Heart right ventricle (tissue), 16 donors: ENCODE measurements at regions not wholly inside any gene's neighbourhood (a gene's known extent, or its start where the extent isn't known, plus 50 kb on each side); places are given as distances from the start of the nearest gene placed in this dataset.

Source experiments
- ATAC-seq, 8 donors: fragments of 200-7000 bp; cut with Tn5 transposase; one replicate each; pipeline ENCODE4 v1.9.1; 2020; ENCODE audit warnings: mild to moderate bottlenecking in 8 of 8, moderate library complexity in 8 of 8, moderate number of reproducible peaks in 1 of 8
- DNase-seq, 2 donors: peaks; one replicate each; pipeline ENCODE4 v3.0.0-alpha.2; 2020
- H3K27ac ChIP-seq, 10 donors: fragments of 200-600 bp; sonication (generic) in 2 of 10; one replicate each; pipeline versions ENCODE4 v1.5.0 to v1.8.0; 2020 to 2022; ENCODE audit warnings: mild to moderate bottlenecking in 3 of 10
- H3K27me3 ChIP-seq, 7 donors: fragments of 200-600 bp; one replicate each; pipeline ENCODE4 v1.8.0; 2021 to 2022; ENCODE audit warnings: mild to moderate bottlenecking in 2 of 7
- H3K36me3 ChIP-seq, 9 donors: fragments of 200-600 bp; sonication (generic) in 1 of 9; one replicate each; pipeline versions ENCODE4 v1.5.0 to v1.8.0; 2020 to 2022; ENCODE audit warnings: mild to moderate bottlenecking in 2 of 9
- H3K4me1 ChIP-seq, 9 donors: fragments of 200-600 bp; sonication (generic) in 1 of 9; one replicate each; pipeline versions ENCODE4 v1.5.0 to v1.8.0; 2020 to 2022; ENCODE audit warnings: mild to moderate bottlenecking in 4 of 9
- H3K4me3 ChIP-seq, 10 donors: fragments of 200-600 bp; sonication (generic) in 2 of 10; one replicate each; pipeline versions ENCODE4 v1.5.0 to v1.8.0; 2020 to 2022; ENCODE audit warnings: mild to moderate bottlenecking in 7 of 10, moderate library complexity in 2 of 10
- H3K9me3 ChIP-seq, 11 donors: fragments of 200-600 bp in 10 of 11; sonication (generic) in 2 of 11; one replicate each; pipeline versions ENCODE4 v1.5.0 to v1.8.0; 2013 to 2022; ENCODE audit warnings: mild to moderate bottlenecking in 2 of 11, control low read depth in 1 of 11, moderate library complexity in 1 of 11
- WGBS, 2 donors: extraction: QIAGEN DNeasy Blood & Tissue Kit; methylation state at CpG; one replicate each; pipeline ENCODE4 v1.1.7; 2013; ENCODE audit warnings: inconsistent platforms in 1 of 2; 5-methylcytosine and 5-hydroxymethylcytosine counted together
- intact Hi-C, 10 donors: fragments of 100-400 bp; cut with DNase I; formaldehyde crosslinking; loops; one replicate each; pipeline versions ENCODE4 v1.11.1 to v1.14.2; 2022
- TF ChIP-seq, protein P1 (sequence below), 9 donors: fragments of 200-600 bp; sonication (generic) in 2 of 9; IDR thresholded peaks; one replicate each; pipeline versions ENCODE4 v1.5.0 to v1.8.0; 2021 to 2022; ENCODE audit warnings: antibody characterized with exemption in 9 of 9, mild to moderate bottlenecking in 5 of 9, moderate library complexity in 1 of 9
- donor health status: Arrhythmogenic right ventricular cardiomyopathy.
- donor health status: ischemic (EF 13 %, LVEDD 7.1; RV severe dilation, severe dysfunction).
- donor health status: healthy with polysubstance abuse.
- donor health status: DM: no; HTN: yes; CAD: no.
- donor health status: DM: no; HTN: no; CAD: no.
- donor health status: ischemic (EF 25% LVEDD 6.9; RV normal size, moderate dysfunction).
- donor health status: ischemic (EF 25% LVEDD 5.7; RV mildly dilated, moderate dysfunction).
- donor health status: healthy.
- donor health status: DM: yes; HTN: yes; CAD: no.
- donor health status: Ischemic cardiomyopathy.
- donor health status: ischemic (EF 35%, LVEDD 5.7; RV mildly dilated, moderate dysfunction).
- donor health status: nonischemic (EF 11% LVEDD 7.7; RV severe dilation, severe dysfunction).
- donor health status: DM: yes; HTN: yes; CAD: no.
- donor health status: PGD.
- donor health status: ischemic (EF 29% LVEDD 5.4; RV normal size, mild dysfunction).
- donor health status: nonischemic (EF 23%, LVEDD 6.1; RV moderate dilation, normal function).

DNA sequence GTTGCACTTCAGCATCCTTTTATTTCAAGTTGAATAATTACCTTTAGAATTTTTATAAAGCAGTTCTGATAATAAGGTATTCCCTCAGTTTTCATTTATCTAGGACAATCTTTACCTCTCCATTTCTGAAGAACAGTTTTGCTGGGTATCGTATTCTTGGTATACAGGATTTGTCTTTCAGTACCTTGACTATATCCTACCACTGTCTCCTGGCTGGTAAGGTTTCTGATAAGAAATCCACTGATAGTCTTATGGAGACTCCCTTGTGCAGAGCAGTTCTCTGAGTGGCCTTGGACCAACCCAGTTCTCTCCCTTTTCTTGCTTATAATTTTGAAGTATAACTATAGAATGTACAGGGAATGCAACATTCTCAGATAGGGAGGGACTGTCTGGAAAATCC lies 51.3 kb upstream of the SAMD3 start:
- Histone ChIP-seq H3K9me3 (peaks cover 0 to 59% (median 29%) of the 10 kb centered on the region in 11 donors), H3K27me3 (no peaks in the 10 kb centered on the region), H3K36me3 (no peaks in the 10 kb centered on the region), H3K4me3 (no peak overlapping the region), H3K27ac (no peak overlapping the region), H3K4me1 (no peaks in the 10 kb centered on the region)
- ATAC-seq (no peak), DNase-seq (no peak)
- TF ChIP-seq, protein P1, sequence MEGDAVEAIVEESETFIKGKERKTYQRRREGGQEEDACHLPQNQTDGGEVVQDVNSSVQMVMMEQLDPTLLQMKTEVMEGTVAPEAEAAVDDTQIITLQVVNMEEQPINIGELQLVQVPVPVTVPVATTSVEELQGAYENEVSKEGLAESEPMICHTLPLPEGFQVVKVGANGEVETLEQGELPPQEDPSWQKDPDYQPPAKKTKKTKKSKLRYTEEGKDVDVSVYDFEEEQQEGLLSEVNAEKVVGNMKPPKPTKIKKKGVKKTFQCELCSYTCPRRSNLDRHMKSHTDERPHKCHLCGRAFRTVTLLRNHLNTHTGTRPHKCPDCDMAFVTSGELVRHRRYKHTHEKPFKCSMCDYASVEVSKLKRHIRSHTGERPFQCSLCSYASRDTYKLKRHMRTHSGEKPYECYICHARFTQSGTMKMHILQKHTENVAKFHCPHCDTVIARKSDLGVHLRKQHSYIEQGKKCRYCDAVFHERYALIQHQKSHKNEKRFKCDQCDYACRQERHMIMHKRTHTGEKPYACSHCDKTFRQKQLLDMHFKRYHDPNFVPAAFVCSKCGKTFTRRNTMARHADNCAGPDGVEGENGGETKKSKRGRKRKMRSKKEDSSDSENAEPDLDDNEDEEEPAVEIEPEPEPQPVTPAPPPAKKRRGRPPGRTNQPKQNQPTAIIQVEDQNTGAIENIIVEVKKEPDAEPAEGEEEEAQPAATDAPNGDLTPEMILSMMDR (IDR thresholded peaks at IDR 0.05): no peak
- WGBS, 2 donors: 88 to 90% methylated on average over 1 of the region's 1 CpG
- intact Hi-C loops: no loop called here
